IPS-NIHi11 (cell line): ENCODE measurements at regions not wholly inside any gene's neighbourhood (a gene's known extent, or its start where the extent isn't known, plus 50 kb on each side); places are given as distances from the start of the nearest gene placed in this dataset.
"Not testable (repeated sequence)": the region's sequence is repeated elsewhere in the genome, so short reads cannot be mapped to it uniquely, and the experiment has no call there.

Experiments
- DNase-seq: peaks from one replicate; pipeline ENCODE4 v3.0.0; 2012; ENCODE audit warnings: mixed read lengths, low spot score

DNA sequence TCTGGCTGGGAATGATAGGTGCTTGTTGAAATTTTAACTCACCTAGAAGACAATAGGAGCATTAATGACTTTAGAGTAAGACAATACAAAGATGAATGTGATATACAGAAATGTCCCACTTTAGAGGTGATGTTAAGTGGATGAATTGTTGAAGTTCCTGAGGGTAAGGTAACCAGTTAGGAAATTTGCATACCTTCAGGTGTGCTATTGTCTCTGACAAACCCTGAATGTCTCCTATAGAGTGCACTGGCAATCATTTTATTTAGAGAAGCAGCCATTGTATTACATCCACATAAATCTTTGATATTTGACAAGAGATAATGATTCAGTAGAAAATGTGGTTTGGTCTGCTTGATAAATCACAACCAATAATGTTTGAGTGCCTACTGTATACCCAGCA lies 228.5 kb downstream of the RNF144A start:
- DNase-seq = no peak

DNA sequence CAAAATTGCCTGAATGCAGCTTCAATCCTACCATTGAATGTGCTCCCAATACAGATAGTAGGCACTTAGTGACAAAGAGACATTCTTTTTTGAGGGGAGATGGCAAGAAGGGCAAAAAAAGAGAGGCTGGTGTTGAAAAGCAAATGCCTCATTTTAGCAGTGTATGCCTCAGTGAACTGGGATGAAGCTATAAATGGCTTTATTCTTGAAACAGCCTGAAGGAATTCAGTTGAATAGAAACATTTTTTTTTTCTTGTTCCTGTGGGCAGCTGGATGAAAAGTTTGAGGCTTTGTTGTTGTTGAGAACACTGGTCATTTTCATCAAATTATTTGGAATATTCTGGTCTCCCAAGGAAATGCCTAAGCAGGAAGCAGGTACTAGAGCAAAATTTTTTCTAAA lies 228.9 kb downstream of the RNF144A start:
- no peak for DNase-seq

DNA sequence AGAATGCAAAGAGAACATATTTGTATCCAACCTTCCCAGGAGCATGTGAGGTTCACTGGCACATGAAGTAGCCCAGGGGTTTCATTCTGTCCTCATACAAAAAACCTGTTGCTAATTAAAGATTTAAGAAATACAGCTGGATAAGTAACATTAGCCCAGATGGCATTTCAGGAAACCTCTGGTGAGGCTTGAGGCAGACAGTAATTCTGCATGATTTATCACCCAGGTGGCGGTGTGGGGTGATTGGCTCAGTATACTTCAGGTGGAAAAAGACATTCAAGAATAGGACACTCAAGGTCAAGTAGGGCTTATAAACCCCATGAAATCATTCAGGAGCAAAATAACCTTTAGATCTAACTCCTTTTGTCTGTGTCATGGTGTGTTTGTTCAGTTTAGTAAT lies 237.4 kb downstream of the RNF144A start:
- DNase-seq = no peak

DNA sequence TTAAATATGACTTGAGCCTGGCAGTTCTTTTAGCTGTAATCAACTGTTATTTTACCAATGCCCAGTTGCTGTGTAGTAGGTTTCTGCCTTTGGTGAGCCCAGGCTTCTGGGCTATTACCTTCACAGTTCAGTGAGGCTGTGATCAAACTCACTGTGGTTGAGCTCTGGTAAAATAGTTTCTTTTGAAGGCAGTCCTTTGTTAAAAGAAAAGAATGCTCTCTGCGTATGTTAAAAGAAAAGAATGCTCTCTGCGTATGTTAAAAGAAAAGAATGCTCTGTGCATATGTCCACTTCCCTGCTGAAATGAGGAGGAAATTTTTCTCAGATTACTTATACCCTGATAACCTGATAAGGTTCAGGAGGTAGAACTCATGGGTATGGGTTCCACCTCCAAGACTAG lies 244.3 kb downstream of the RNF144A start:
- DNase-seq = no peak

DNA sequence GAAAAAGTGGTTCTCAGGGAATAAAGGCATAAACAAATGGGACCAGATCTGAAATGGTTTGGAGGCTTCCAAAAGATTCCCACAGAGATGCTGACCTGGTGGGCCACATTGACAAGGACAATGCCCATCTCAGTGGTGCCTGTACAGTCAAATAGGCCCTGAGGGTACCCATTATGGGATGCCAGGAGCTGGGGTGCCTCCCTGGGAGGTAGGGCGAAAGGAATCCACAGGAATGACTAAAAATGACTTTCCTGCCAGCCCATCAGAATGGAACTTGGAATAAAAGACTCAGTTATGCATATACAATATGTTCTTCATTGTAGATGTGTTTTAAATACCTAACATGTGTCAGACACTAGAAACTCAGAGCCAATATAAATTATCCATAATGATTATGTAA lies 248.5 kb downstream of the RNF144A start:
- no peak for DNase-seq

DNA sequence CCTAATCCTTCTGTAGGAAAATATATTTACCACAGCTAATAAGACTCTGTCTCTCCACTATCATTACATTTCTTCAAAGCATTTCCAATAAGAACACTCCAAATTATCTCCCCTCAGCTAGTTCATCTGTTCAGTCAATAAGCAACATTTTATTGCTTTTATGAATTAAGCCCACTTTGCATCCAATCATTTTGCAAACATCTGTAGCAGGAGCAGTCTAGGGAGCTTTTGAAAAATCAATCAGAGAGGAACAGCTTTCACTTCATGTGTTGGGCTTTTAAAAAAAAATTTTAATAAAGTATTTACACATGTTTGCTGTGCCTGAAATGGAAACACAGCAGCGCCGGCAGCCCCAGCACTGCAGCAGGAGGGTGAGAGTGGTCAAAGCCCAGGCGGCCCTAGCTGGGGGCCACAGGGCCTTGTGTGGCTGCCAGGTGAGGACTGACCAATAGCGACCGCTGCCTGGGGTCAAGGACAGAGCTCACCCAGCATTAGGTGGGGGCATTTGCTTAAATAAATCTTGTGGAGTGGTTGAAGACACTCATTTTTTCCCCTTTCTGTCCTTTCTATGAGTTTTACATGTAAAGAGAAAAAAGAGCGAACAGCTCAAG lies 250.7 kb downstream of the RNF144A start:
- DNase-seq = no peak

DNA sequence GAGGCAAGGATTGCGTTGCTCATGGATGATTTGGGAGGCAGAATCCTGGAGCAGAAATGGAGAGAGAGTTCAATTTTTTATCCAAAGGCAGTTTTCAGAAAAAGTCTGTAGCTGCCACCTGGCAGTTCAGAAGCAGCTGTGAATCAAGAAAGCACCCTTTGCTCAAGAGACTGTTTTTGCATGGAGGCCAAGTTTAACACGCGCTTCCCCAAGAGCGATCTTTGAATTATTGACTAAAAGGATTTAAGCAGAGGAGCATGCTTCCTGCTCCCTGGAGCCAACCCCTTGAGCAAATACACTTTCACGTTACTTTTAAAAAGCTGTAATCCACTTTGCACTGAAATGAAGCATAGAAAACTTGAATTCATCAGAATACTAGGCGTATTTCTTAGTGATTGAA lies 252.4 kb downstream of the RNF144A start:
- no peak for DNase-seq

DNA sequence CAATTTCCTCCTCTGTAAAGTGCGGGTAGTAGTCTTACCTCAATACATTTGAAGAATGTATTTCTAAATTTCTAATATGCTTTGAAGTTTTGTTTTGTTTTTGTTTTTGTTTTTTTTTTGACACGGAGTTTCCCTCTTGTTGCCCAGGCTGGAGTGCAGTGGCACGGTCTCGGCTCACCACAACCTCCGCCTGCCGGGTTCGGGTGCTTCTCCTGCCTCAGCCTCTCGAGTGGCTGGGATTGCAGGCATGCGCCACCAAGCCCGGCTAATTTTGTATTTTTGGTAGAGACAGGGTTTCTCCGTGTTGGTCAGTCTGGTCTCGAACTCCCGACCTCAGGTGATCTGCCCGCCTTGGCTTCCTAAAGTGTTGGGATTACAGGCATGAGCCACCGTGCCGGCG lies 261.8 kb downstream of the RNF144A start:
- DNase-seq = not testable (repeated sequence)

- DNase-seq = no peak
Observed at GRCh38 chr2:7180638-7181370, 263.6 kb downstream of the RNF144A start.

- DNase-seq = no peak
Observed at GRCh38 chr2:7182525-7182924, 265.3 kb downstream of the RNF144A start.

GRCh38 chr2:7189106-7189505 lies 271.9 kb downstream of the RNF144A start:
- DNase-seq = no peak

- peak; percentile 17 for DNase-seq
Observed at GRCh38 chr2:7190587-7191324, 273.5 kb downstream of the RNF144A start.

GRCh38 chr2:7191932-7192331 lies 274.7 kb downstream of the RNF144A start:
- DNase-seq = peak; percentile 17

DNA sequence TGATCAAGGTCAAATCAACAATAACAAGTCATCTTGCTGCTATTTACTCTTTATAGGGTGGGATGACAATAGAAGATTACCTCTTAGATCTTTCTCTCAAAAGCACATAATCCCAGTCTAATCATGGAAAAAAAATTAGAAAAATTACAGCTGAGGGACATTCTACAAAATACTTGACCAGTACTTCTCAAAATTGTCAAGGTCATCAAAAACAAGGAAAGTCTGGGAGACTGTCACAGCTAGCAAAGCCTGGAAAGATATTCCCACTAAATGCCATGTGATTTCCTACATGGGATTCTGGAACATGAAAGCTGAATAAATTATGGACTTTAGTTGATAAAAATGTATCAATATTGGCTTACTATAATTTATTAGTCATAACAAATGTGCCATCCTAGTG lies 276.2 kb downstream of the RNF144A start:
- DNase-seq = no peak

DNA sequence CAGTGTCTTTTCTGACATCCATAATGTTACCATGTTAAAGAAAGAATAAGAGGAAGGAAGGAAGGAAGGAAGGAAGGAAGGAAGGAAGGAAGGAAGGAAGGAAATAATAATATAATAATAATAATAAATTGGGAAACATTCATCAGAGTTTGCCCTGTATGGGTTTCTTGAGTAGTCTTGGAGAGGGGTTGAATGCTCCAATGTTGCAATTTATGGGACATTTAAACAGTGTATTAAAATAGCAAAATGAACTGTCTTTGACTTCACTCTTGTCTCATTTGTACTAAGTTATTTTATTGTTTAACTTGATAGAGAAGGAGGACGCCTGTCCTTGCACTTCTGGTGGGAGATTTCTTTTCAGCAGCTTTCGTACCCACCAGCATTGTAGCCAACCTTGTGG lies 277.7 kb downstream of the RNF144A start:
- no peak for DNase-seq

- DNase-seq = no peak
Observed at GRCh38 chr2:7196883-7197282, 279.7 kb downstream of the RNF144A start.

DNA sequence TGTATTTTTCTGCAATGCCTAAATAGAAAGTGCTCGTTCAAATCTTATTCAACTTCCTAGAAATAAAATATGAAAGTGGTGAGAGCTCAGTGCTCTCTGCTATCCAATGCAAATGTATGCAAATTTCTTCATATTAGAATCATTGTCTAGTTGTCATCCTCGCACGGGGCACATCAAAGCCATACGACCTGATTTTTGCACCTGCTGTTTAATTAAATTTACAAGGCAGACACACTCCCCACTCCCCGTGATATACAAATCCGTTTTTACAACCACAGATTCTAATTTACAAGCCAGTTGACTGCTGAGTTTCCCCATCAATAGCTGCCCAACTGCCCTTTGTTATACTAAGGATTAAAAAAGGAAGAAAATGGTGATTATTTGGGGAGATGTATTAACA lies 284.6 kb downstream of the RNF144A start:
- no peak for DNase-seq

DNA sequence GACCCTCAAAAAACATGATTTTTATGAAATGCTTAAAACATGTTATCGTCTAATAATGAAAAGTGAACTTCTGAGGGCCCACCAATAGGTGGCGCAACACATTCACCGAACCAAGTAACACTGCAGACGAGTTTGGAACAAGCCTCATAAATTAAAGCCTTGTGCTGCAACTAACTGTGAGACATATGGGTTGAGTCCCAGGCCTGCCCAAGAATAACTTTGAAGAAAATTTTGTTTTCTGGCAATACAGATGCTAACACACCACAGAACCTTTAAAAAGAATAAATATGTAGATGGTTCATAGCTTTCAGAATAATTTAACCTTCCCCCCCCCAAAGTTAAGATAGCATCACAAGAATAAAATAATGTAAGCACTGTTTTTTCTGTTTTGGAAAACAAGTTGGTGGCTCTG lies 285.9 kb downstream of the RNF144A start:
- DNase-seq = peak; percentile 63

DNA sequence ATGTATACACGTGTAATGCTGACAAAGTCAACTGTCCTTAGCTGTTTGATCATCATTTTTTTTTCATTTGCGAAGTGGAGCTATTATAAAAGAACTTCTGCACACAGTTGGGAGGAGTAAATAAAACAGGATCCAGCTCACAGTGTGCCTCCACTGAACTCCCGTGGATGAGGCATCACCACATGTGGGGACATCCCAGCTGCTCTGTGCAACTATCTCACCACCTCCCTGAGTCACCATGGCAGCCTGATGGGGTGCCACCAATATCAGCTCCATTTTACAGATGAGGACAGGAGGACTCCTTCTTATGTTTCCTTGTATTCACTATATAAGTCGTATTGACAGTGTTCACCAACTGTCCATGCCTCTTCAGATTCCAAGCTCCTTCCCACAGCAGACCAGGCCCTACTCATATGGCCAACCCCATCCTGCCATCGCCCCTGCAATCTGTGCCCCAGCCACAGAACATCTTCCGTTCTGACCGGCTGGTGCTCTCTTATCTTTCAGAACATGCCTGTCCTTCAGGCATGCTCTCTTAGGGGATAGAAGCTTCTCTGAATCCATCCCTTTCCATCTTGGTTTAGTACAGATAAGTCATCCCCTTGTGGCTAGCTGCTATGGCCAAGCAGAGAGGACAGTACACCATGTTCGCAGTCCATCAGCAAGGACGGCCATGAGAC lies 288.1 kb downstream of the RNF144A start:
- no peak for DNase-seq

- no peak for DNase-seq
Observed at GRCh38 chr2:7206111-7206810, 289.0 kb downstream of the RNF144A start.

DNA sequence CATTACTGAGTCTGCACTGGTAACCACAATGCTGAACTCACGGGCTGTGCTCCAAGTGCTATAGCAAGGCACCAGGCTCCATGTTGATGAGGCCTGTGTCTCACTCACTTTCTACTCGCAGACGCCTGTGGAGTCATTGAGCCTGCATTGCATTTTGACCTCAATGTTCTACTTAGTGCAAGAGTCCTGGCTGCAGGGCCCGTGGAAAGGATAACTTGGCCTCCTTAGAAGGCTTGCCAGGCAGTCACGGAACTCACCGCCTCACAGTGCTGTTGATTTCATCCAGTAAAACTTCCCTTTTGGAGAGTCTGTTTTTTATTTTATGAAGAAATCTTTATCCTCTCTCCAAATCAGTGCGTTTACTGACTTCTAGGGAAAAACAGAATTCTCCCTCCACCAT lies 290.4 kb downstream of the RNF144A start:
- DNase-seq = no peak
